WTC11 (cell line): ENCODE measurements at regions not wholly inside any gene's neighbourhood (a gene's known extent, or its start where the extent isn't known, plus 50 kb on each side); places are given as distances from the start of the nearest gene placed in this dataset.

Experiments used
- ATAC-seq: fragments of 200-7000 bp; cut with Tn5 transposase; 2 replicates; pipeline ENCODE4 v1.10.0; 2021; ENCODE audit warnings: mild to moderate bottlenecking, moderate library complexity
- CTCF ChIA-PET: fragments of 300-600 bp; sonication (Branson Sonifier 250); formaldehyde crosslinking; loops from one replicate; lab custom pipeline; 2021; ENCODE audit warnings: antibody characterized with exemption; lab: Charles Lee
- POLR2A ChIA-PET: fragments of 350-600 bp; sonication (Branson Sonifier 250); formaldehyde crosslinking; loops from one replicate; lab custom pipeline; 2021; ENCODE audit warnings: antibody characterized with exemption; lab: Charles Lee
- DNase-seq: peaks from one replicate; pipeline ENCODE4 v3.0.0; 2021; ENCODE audit warnings: low spot score
- H3K27ac Mint-ChIP-seq: 2 replicates; pipeline ENCODE4 v1.8.0; 2021; ENCODE audit warnings: mixed read lengths
- H3K27me3 Mint-ChIP-seq: 2 replicates; pipeline ENCODE4 v1.8.0; 2021; ENCODE audit warnings: low read depth, mild to moderate bottlenecking, moderate library complexity, mixed read lengths
- H3K36me3 Mint-ChIP-seq: 2 replicates; pipeline ENCODE4 v1.8.0; 2021; ENCODE audit warnings: mixed read lengths
- H3K4me1 Mint-ChIP-seq: 2 replicates; pipeline ENCODE4 v1.8.0; 2022; ENCODE audit warnings: mixed read lengths
- H3K4me3 Mint-ChIP-seq: 2 replicates; pipeline ENCODE4 v1.8.0; 2021; ENCODE audit warnings: mild to moderate bottlenecking, moderate library complexity, mixed read lengths
- H3K9me3 Mint-ChIP-seq: 2 replicates; pipeline ENCODE4 v1.8.0; 2021; ENCODE audit warnings: mixed read lengths
- AR ChIP-seq: fragments of 250-450 bp; sonication (Bioruptor Pico); IDR thresholded peaks from 2 replicates; pipeline ENCODE4 v1.9.0; 2021; ENCODE audit warnings: mild to moderate bottlenecking
- CTCF ChIP-seq: fragments of 200-600 bp; IDR thresholded peaks from 2 replicates; pipeline ENCODE4 v1.8.0; 2022; ENCODE audit warnings: antibody characterized with exemption
- GTF2I ChIP-seq: fragments of 250-450 bp; sonication (Bioruptor Pico); conservative IDR thresholded peaks from 2 replicates; pipeline ENCODE4 v1.4.0; 2021; ENCODE audit warnings: mild to moderate bottlenecking
- JAZF1 ChIP-seq: fragments of 250-450 bp; sonication (Bioruptor Pico); IDR thresholded peaks from 2 replicates; pipeline ENCODE4 v1.9.0; 2021; ENCODE audit warnings: moderate library complexity, mild to moderate bottlenecking, inconsistent platforms
- JUN ChIP-seq: sonication (generic); formaldehyde crosslinking; IDR thresholded peaks from 2 replicates; pipeline ENCODE4 v1.8.0; 2023; ENCODE audit warnings: mild to moderate bottlenecking, missing genetic modification reagents
- NFYB ChIP-seq: sonication (generic); formaldehyde crosslinking; conservative IDR thresholded peaks from 2 replicates; pipeline ENCODE4 v1.8.0; 2022; ENCODE audit warnings: low read depth, missing genetic modification reagents
- PRRX2 ChIP-seq: fragments of 250-450 bp; sonication (Bioruptor Pico); IDR thresholded peaks from 2 replicates; pipeline ENCODE4 v1.8.0; 2021; ENCODE audit warnings: mild to moderate bottlenecking
- TEAD1 ChIP-seq: sonication (generic); formaldehyde crosslinking; IDR thresholded peaks from 2 replicates; pipeline ENCODE4 v1.8.0; 2022; ENCODE audit warnings: mild to moderate bottlenecking, missing genetic modification reagents
- ZNF121 ChIP-seq: sonication (generic); formaldehyde crosslinking; IDR thresholded peaks from 2 replicates; pipeline ENCODE4 v1.8.0; 2023; ENCODE audit warnings: missing genetic modification reagents
- ZNF317 ChIP-seq: sonication (generic); formaldehyde crosslinking; IDR thresholded peaks from 2 replicates; pipeline ENCODE4 v1.8.1; 2023; ENCODE audit warnings: low read depth, mild to moderate bottlenecking, moderate library complexity, missing genetic modification reagents, borderline replicate concordance
- ZNF423 ChIP-seq: fragments of 250-450 bp; sonication (Bioruptor Pico); IDR thresholded peaks from 2 replicates; pipeline ENCODE4 v2.1.2; 2022; ENCODE audit warnings: mild to moderate bottlenecking, moderate library complexity
- ZNF512 ChIP-seq: sonication (generic); formaldehyde crosslinking; IDR thresholded peaks from 2 replicates; pipeline ENCODE4 v1.8.1; 2022; ENCODE audit warnings: missing genetic modification reagents, borderline replicate concordance
- ZNF671 ChIP-seq: fragments of 250-450 bp; sonication (Bioruptor Pico); IDR thresholded peaks from 2 replicates; pipeline ENCODE4 v1.8.0; 2021; ENCODE audit warnings: mild to moderate bottlenecking
- TF ChIP-seq, protein P1 (sequence below): fragments of 250-450 bp; sonication (Bioruptor Pico); IDR thresholded peaks from 2 replicates; pipeline ENCODE4 v2.1.2; 2022; ENCODE audit warnings: mild to moderate bottlenecking, moderate library complexity
- TF ChIP-seq, protein P2 (sequence below): sonication (generic); formaldehyde crosslinking; IDR thresholded peaks from 2 replicates; pipeline ENCODE4 v1.8.1; 2023; ENCODE audit warnings: mild to moderate bottlenecking, missing genetic modification reagents
- TF ChIP-seq, protein P3 (sequence below): sonication (generic); formaldehyde crosslinking; IDR thresholded peaks from 2 replicates; pipeline ENCODE4 v1.8.1; 2022; ENCODE audit warnings: mild to moderate bottlenecking, missing genetic modification reagents, moderate library complexity, borderline replicate concordance

DNA sequence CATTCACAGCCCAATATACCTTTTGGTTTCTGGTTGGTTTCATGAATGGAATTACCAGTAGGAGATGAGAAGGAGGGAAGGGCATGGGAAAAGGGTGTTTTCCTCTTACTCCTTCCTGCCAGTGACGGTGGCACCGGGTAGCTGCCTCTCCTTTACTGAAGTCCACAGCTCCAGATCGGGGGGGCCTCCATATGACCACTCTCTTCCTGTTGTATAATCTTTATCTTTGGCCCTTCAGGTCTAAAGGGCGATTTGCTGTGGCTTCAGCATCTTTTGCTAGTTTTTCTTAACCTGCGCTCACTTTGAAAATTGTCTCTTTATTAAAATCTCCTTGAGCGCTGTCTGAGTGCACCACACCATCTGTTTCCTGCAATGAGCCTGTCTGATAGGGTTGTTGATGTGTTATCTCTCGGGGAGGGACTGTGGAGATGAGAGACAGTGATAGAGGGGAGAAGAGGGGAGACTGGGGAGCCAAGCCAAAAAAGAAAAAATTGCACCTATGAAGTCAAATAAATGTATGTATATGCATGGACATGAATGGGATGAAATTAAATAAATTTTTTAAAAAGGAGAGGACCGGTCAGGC is 449.3 kb upstream of the KLF4 start:
- POLR2A ChIA-PET, result no interaction called here
- Mint-ChIP-seq H3K27me3 (no peaks in the 10 kb centered on the region; the same call in 1 of the 2 replicates), H3K4me1 (peaks cover 8% of the 10 kb centered on the region), H3K36me3 (no peaks in the 10 kb centered on the region; the same call in 1 of the 2 replicates), H3K9me3 (peaks cover 26% of the 10 kb centered on the region), H3K4me3 (no peak overlapping the region), H3K27ac (no peak overlapping the region)
- CTCF ChIA-PET, result no interaction called here
- DNase-seq (no peak), ATAC-seq (no peak)
- TF ChIP-seq, protein P1, sequence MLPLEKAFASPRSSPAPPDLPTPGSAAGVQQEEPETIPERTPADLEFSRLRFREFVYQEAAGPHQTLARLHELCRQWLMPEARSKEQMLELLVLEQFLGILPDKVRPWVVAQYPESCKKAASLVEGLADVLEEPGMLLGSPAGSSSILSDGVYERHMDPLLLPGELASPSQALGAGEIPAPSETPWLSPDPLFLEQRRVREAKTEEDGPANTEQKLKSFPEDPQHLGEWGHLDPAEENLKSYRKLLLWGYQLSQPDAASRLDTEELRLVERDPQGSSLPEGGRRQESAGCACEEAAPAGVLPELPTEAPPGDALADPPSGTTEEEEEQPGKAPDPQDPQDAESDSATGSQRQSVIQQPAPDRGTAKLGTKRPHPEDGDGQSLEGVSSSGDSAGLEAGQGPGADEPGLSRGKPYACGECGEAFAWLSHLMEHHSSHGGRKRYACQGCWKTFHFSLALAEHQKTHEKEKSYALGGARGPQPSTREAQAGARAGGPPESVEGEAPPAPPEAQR (CRISPR knock-in tag), result no peak
- TF ChIP-seq, protein P2, sequence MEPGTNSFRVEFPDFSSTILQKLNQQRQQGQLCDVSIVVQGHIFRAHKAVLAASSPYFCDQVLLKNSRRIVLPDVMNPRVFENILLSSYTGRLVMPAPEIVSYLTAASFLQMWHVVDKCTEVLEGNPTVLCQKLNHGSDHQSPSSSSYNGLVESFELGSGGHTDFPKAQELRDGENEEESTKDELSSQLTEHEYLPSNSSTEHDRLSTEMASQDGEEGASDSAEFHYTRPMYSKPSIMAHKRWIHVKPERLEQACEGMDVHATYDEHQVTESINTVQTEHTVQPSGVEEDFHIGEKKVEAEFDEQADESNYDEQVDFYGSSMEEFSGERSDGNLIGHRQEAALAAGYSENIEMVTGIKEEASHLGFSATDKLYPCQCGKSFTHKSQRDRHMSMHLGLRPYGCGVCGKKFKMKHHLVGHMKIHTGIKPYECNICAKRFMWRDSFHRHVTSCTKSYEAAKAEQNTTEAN (CRISPR knock-in tag), result no peak
- TF ChIP-seq NFYB, result no peak
- TF ChIP-seq ZNF512 (CRISPR knock-in tag), result no peak
- no peak for TF ChIP-seq ZNF317 (CRISPR knock-in tag)
- TF ChIP-seq PRRX2, result no peak
- TF ChIP-seq JAZF1 (CRISPR knock-in tag), result no peak
- no peak for TF ChIP-seq JUN
- TF ChIP-seq GTF2I, result no peak
- no peak for TF ChIP-seq ZNF121 (CRISPR knock-in tag)
- TF ChIP-seq CTCF, result no peak

DNA sequence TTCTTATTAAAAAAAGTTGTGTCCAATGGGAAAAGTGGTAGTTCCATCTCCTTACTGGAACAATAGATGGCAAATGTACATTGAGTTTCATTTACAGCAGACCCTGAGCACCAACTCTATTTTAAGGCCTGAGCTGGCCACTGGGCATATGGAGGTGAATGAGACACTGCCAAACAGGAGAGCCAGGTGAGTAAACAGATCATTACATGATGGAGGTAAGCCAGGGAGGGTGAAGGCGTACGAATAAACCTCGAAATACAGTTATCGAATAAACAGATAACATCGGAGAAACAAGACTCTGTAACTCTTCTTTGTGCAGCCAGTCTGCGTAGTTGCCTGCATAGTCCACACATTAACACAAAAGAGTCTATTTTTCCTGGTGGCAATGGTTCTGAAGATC is 446.4 kb upstream of the KLF4 start:
- Mint-ChIP-seq H3K27ac (no peak overlapping the region), H3K4me1 (peaks cover 6% of the 10 kb centered on the region), H3K4me3 (no peak overlapping the region), H3K9me3 (peaks cover 9% of the 10 kb centered on the region), H3K36me3 (no peaks in the 10 kb centered on the region), H3K27me3 (no peaks in the 10 kb centered on the region; the same call in 1 of the 2 replicates)
- ChIA-PET CTCF (no interaction called here), POLR2A (no interaction called here)
- no peak for DNase-seq
- no peak for TF ChIP-seq ZNF423
- no peak for TF ChIP-seq ZNF317 (CRISPR knock-in tag)
- TF ChIP-seq TEAD1, result no peak
- TF ChIP-seq, protein P3, sequence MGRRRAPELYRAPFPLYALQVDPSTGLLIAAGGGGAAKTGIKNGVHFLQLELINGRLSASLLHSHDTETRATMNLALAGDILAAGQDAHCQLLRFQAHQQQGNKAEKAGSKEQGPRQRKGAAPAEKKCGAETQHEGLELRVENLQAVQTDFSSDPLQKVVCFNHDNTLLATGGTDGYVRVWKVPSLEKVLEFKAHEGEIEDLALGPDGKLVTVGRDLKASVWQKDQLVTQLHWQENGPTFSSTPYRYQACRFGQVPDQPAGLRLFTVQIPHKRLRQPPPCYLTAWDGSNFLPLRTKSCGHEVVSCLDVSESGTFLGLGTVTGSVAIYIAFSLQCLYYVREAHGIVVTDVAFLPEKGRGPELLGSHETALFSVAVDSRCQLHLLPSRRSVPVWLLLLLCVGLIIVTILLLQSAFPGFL (CRISPR knock-in tag), result no peak
- TF ChIP-seq ZNF671 (CRISPR knock-in tag), result no peak
- TF ChIP-seq AR (CRISPR knock-in tag), result no peak
- no peak for ATAC-seq
